CD4-positive, alpha-beta T cell (primary cell): ENCODE measurements at regions not wholly inside any gene's neighbourhood (a gene's known extent, or its start where the extent isn't known, plus 50 kb on each side); places are given as distances from the start of the nearest gene placed in this dataset.

Experiments
- ATAC-seq: fragments of 200-7000 bp; cut with Tn5 transposase; one replicate; pipeline ENCODE4 v1.10.0; 2022; ENCODE audit warnings: mild to moderate bottlenecking; ENCODE audit not compliant: poor library complexity
- CTCF ChIA-PET: fragments of 350-600 bp; sonication (Branson Sonifier 250); formaldehyde crosslinking; loops from one replicate; lab custom pipeline; 2021; ENCODE audit warnings: antibody characterized with exemption, inconsistent platforms; lab: Charles Lee
- POLR2A ChIA-PET: fragments of 350-600 bp; sonication (Branson Sonifier 250); formaldehyde crosslinking; loops from one replicate; lab custom pipeline; 2021; ENCODE audit warnings: antibody characterized with exemption, inconsistent platforms; lab: Charles Lee
- DNase-seq, 14 experiments: peaks; one replicate each; pipeline ENCODE4 v3.0.0-alpha.2; 2013 to 2020; ENCODE audit warnings: mixed read lengths in 2 of 14
- H3K27ac ChIP-seq, 2 donors: one replicate each; pipeline versions ENCODE4 v1.5.1 to v1.7.0; 2013; ENCODE audit warnings: low read length in 2 of 2, low read depth in 1 of 2, mild to moderate bottlenecking in 1 of 2
- H3K27me3 ChIP-seq, 2 experiments: 1 replicate in 1 of 2; 2 replicates in 1 of 2; pipeline versions ENCODE4 v1.6.1 to v1.7.0; 2013; ENCODE audit warnings: low read length in 2 of 2, control low read depth in 1 of 2, mild to moderate bottlenecking in 1 of 2, moderate library complexity in 1 of 2; ENCODE audit not compliant: insufficient read depth in 2 of 2, control insufficient read depth in 1 of 2
- H3K36me3 ChIP-seq: one replicate; pipeline ENCODE4 v1.6.1; 2013; ENCODE audit warnings: low read length, control low read depth; ENCODE audit not compliant: insufficient read depth
- H3K4me1 ChIP-seq: one replicate; pipeline ENCODE4 v1.6.1; 2013; ENCODE audit warnings: low read length, control low read depth; ENCODE audit not compliant: insufficient read depth
- H3K4me3 ChIP-seq: one replicate; pipeline ENCODE4 v1.5.1; 2013; ENCODE audit warnings: mild to moderate bottlenecking, low read length, moderate library complexity
- H3K9me3 ChIP-seq, 2 experiments: 1 replicate in 1 of 2; 2 replicates in 1 of 2; pipeline versions ENCODE4 v1.6.1 to v1.7.0; 2013; ENCODE audit warnings: low read length in 2 of 2, mild to moderate bottlenecking in 2 of 2, control low read depth in 1 of 2, moderate library complexity in 1 of 2; ENCODE audit not compliant: control insufficient read depth in 1 of 2, insufficient read depth in 1 of 2
- H3K27ac Mint-ChIP-seq: one replicate; pipeline ENCODE4 v1.8.0; 2020; ENCODE audit warnings: mixed read lengths
- H3K27me3 Mint-ChIP-seq: one replicate; pipeline ENCODE4 v1.8.0; 2021; ENCODE audit warnings: mixed read lengths
- H3K36me3 Mint-ChIP-seq: one replicate; pipeline ENCODE4 v1.8.0; 2021; ENCODE audit warnings: low read depth, mixed read lengths
- H3K4me1 Mint-ChIP-seq: one replicate; pipeline ENCODE4 v1.8.0; 2021; ENCODE audit warnings: low read depth, mixed read lengths
- H3K4me3 Mint-ChIP-seq: one replicate; pipeline ENCODE4 v1.8.0; 2020; ENCODE audit warnings: mild to moderate bottlenecking, mixed read lengths
- H3K9me3 Mint-ChIP-seq: one replicate; pipeline ENCODE4 v1.8.0; 2020; ENCODE audit warnings: mixed read lengths
- CTCF ChIP-seq: fragments of 200-600 bp; IDR thresholded peaks from one replicate; pipeline ENCODE4 v1.8.0; 2022; ENCODE audit warnings: antibody characterized with exemption, mild to moderate bottlenecking
- intact Hi-C, 2 experiments: fragments of 100-400 bp; cut with DNase I in 1 of 2; cut with micrococcal nuclease in 1 of 2; formaldehyde crosslinking; loops; one replicate each; pipeline versions ENCODE4 v1.15.1 to v1.9.0; 2023 to 2025; cut with DNase I, micrococcal nuclease

DNA sequence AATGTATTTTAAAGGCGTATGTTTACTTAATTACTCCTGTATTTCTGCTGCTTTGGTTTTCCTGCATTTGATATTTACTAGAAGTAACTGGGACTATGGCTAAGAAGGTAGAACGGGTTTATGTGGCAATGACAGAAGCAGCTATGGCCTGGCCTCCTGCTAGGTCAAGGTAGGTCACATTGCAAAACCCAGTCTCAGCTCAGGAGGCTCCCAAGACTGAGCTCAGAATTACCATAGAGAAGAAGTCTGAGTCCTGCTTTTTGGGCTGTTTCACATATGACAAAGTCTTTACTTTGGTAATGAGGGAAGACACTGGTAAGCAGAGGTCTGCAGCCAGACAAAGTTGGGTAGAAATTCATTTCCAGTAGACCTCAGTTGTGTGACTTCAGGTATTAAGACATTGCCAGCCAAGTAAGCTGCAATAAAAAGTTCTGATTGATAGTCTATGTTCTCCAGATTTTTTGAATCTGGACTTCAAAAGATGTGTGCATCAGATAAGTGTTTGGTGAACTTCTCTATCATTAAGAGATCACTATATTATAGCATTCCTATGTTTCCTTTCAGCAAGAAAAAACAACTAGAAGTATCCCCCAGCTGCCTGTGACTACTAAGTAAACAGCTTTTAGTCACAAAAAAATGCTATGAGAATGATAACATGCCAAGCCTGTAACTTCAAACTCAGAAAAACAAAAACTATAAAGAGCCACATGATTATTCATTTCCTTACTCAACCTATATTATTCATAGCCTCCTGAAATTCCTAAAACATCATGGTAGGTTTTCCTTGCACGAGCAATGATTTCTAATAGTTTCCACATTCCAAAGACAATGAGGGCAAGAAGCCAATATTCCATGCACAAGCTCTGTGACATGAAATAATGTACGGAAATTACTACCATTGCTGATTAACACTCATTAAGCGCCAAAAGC lies 312.3 kb downstream of the HAO1 start:
- POLR2A ChIA-PET: no interaction called here
- Histone ChIP-seq H3K9me3 (peaks cover 0 to 12% of the 10 kb centered on the region in 2 experiments), H3K36me3 (no peaks in the 10 kb centered on the region), H3K27ac (no peak overlapping the region), H3K27me3 (no peaks in the 10 kb centered on the region), H3K4me3 (no peak overlapping the region), H3K4me1 (no peaks in the 10 kb centered on the region)
- peaks cover 4% of the 10 kb centered on the region for H3K9me3 Mint-ChIP-seq
- H3K27ac Mint-ChIP-seq: no peak overlapping the region
- no peaks in the 10 kb centered on the region for H3K4me1 Mint-ChIP-seq
- no peaks in the 10 kb centered on the region for H3K27me3 Mint-ChIP-seq
- no peak for TF ChIP-seq CTCF
- no peak overlapping the region for H3K4me3 Mint-ChIP-seq
- no peaks in the 10 kb centered on the region for H3K36me3 Mint-ChIP-seq
- intact Hi-C loops: no loop called here
- ATAC-seq (no peak), DNase-seq (no peak)
- CTCF ChIA-PET: no interaction called here

GRCh38 chr20:7629880-7630279 lies 310.4 kb downstream of the HAO1 start:
- H3K4me3 ChIP-seq: no peak overlapping the region
- H3K27me3 ChIP-seq: no peaks in the 10 kb centered on the region
- H3K9me3 ChIP-seq: peaks cover 0 to 14% of the 10 kb centered on the region in 2 experiments
- H3K4me1 ChIP-seq: no peaks in the 10 kb centered on the region
- CTCF ChIA-PET: no interaction called here
- ATAC-seq (no peak), DNase-seq (no peak)
- no peaks in the 10 kb centered on the region for H3K36me3 ChIP-seq
- Mint-ChIP-seq H3K9me3 (peaks cover 4% of the 10 kb centered on the region), H3K4me3 (no peak overlapping the region), H3K4me1 (no peaks in the 10 kb centered on the region), H3K27me3 (no peaks in the 10 kb centered on the region), H3K36me3 (no peaks in the 10 kb centered on the region), H3K27ac (no peak overlapping the region)
- POLR2A ChIA-PET: no interaction called here
- TF ChIP-seq CTCF: no peak
- no peak overlapping the region for H3K27ac ChIP-seq
- intact Hi-C loops: no loop called here

GRCh38 chr20:7637184-7637583 lies 303.1 kb downstream of the HAO1 start:
- no peak for DNase-seq
- no peak overlapping the region for H3K4me3 ChIP-seq
- CTCF ChIA-PET: no interaction called here
- no peaks in the 10 kb centered on the region for H3K27me3 Mint-ChIP-seq
- no peaks in the 10 kb centered on the region for H3K36me3 Mint-ChIP-seq
- H3K36me3 ChIP-seq: no peaks in the 10 kb centered on the region
- H3K27ac ChIP-seq: no peak overlapping the region
- intact Hi-C loops: no loop called here
- ATAC-seq: no peak
- no peak overlapping the region for H3K27ac Mint-ChIP-seq
- no peak for TF ChIP-seq CTCF
- POLR2A ChIA-PET: no interaction called here
- no peaks in the 10 kb centered on the region for H3K4me1 Mint-ChIP-seq
- no peaks in the 10 kb centered on the region for H3K4me1 ChIP-seq
- no peak overlapping the region for H3K4me3 Mint-ChIP-seq
- H3K27me3 ChIP-seq: no peaks in the 10 kb centered on the region
- H3K9me3 Mint-ChIP-seq: no peaks in the 10 kb centered on the region
- H3K9me3 ChIP-seq: peaks cover 0 to 6% of the 10 kb centered on the region in 2 experiments
